SU-DHL-6 (cell line): ENCODE measurements at regions not wholly inside any gene's neighbourhood (a gene's known extent, or its start where the extent isn't known, plus 50 kb on each side); places are given as distances from the start of the nearest gene placed in this dataset.

Experiments
- H2AFZ ChIP-seq: fragments of 200-600 bp; sonication (generic); 2 replicates; pipeline ENCODE4 v1.6.1; 2014; ENCODE audit warnings: low read depth, mild to moderate bottlenecking, moderate library complexity, mixed read lengths, antibody characterized with exemption, low read length; ENCODE audit not compliant: severe bottlenecking
- H3F3A ChIP-seq: fragments of 200-600 bp; shearing (Covaris generic); 2 replicates; pipeline ENCODE4 v1.6.0; 2016; ENCODE audit warnings: antibody characterized with exemption, mild to moderate bottlenecking; ENCODE audit not compliant: insufficient read depth
- H3K27ac ChIP-seq: fragments of 200-600 bp; sonication (generic); 2 replicates; pipeline ENCODE4 v1.5.1; 2016; ENCODE audit warnings: low read depth, mild to moderate bottlenecking, low read length, moderate library complexity, mixed read lengths
- H3K27me3 ChIP-seq: fragments of 200-600 bp; sonication (generic), shearing (Covaris generic); 2 replicates; pipeline ENCODE4 v1.6.0; 2014; ENCODE audit warnings: mild to moderate bottlenecking, low read length
- H3K36me3 ChIP-seq: fragments of 200-600 bp; sonication (generic); 2 replicates; pipeline ENCODE4 v1.6.1; 2014; ENCODE audit warnings: mild to moderate bottlenecking, low read length, mixed read lengths
- H3K4me2 ChIP-seq: fragments of 300-600, 200-600 bp; shearing (Covaris generic), sonication (generic); 2 replicates; pipeline ENCODE4 v1.6.0; 2014; ENCODE audit warnings: low read length, low read depth, mild to moderate bottlenecking; ENCODE audit not compliant: poor library complexity, severe bottlenecking
- H3K4me3 ChIP-seq: fragments of 200-600 bp; sonication (generic); 2 replicates; pipeline ENCODE4 v1.5.1; 2014; ENCODE audit warnings: antibody characterized with exemption, low read length, mild to moderate bottlenecking, mixed read lengths; ENCODE audit not compliant: insufficient read depth, poor library complexity, severe bottlenecking
- H3K79me2 ChIP-seq: fragments of 200-600 bp; sonication (generic); 2 replicates; pipeline ENCODE4 v1.6.1; 2014; ENCODE audit warnings: mild to moderate bottlenecking, low read length, moderate library complexity; ENCODE audit not compliant: insufficient read depth
- H3K9ac ChIP-seq: fragments of 200-600 bp; sonication (generic); 2 replicates; pipeline ENCODE4 v1.7.0; 2014; ENCODE audit warnings: mild to moderate bottlenecking, low read length
- H3K9me2 ChIP-seq: fragments of 200-600 bp; sonication (generic); replicated peaks from 2 replicates; pipeline ENCODE4 v1.6.1; 2014; ENCODE audit warnings: low read length; ENCODE audit not compliant: insufficient read depth
- H3K9me3 ChIP-seq: fragments of 200-600 bp; sonication (generic); 2 replicates; pipeline ENCODE4 v1.6.1; 2014; ENCODE audit warnings: low read length, mixed read lengths; ENCODE audit not compliant: insufficient read depth
- H4K20me1 ChIP-seq: fragments of 200-600 bp; sonication (generic); 2 replicates; pipeline ENCODE4 v1.6.1; 2014; ENCODE audit warnings: low read depth, mild to moderate bottlenecking, antibody characterized with exemption, low read length, moderate library complexity, mixed read lengths
- CTCF ChIP-seq: fragments of 200-600 bp; sonication (generic); IDR thresholded peaks from one replicate; pipeline ENCODE4 v1.5.1; 2017; ENCODE audit warnings: antibody characterized with exemption, mild to moderate bottlenecking, low read length, moderate library complexity; ENCODE audit not compliant: insufficient read depth, poor library complexity, severe bottlenecking
- EZH2phosphoT487 ChIP-seq: fragments of 200-600 bp; sonication (generic), shearing (Covaris generic); conservative IDR thresholded peaks from 2 replicates; pipeline ENCODE4 v1.6.1; 2018; ENCODE audit warnings: mild to moderate bottlenecking, antibody characterized with exemption, low read length, moderate library complexity, mixed read lengths

- Histone ChIP-seq H2AFZ (no peak overlapping the region), H4K20me1 (no peaks in the 10 kb centered on the region), H3K36me3 (no peaks in the 10 kb centered on the region), H3K9me3 (no peaks in the 10 kb centered on the region), H3K79me2 (no peaks in the 10 kb centered on the region), H3F3A (no peaks in the 10 kb centered on the region), H3K9ac (no peak overlapping the region), H3K9me2 (no peaks in the 10 kb centered on the region), H3K27me3 (no peaks in the 10 kb centered on the region), H3K27ac (no peak overlapping the region), H3K4me2 (no peak overlapping the region), H3K4me3 (no peak overlapping the region)
- TF ChIP-seq CTCF (no peak), EZH2phosphoT487 (no peak)
These were observed 537.4 kb upstream of the LUZP2 start for GRCh38 chr11:23959462-23959861.

GRCh38 chr11:23961503-23962338 lies 535.1 kb upstream of the LUZP2 start:
- Histone ChIP-seq H3K4me2 (no peak overlapping the region), H3K36me3 (no peaks in the 10 kb centered on the region), H3K27ac (no peak overlapping the region), H4K20me1 (no peaks in the 10 kb centered on the region), H3K4me3 (no peak overlapping the region), H3F3A (no peaks in the 10 kb centered on the region), H3K9me2 (no peaks in the 10 kb centered on the region), H3K9me3 (no peaks in the 10 kb centered on the region), H2AFZ (no peak overlapping the region), H3K9ac (no peak overlapping the region), H3K79me2 (no peaks in the 10 kb centered on the region), H3K27me3 (no peaks in the 10 kb centered on the region)
- TF ChIP-seq EZH2phosphoT487 (no peak), CTCF (no peak)

- Histone ChIP-seq H3K36me3 (no peaks in the 10 kb centered on the region), H3K4me2 (no peak overlapping the region), H3K27ac (no peak overlapping the region), H3K9me3 (no peaks in the 10 kb centered on the region), H3F3A (no peaks in the 10 kb centered on the region), H4K20me1 (no peaks in the 10 kb centered on the region), H3K9me2 (no peaks in the 10 kb centered on the region), H2AFZ (no peak overlapping the region), H3K79me2 (no peaks in the 10 kb centered on the region), H3K27me3 (no peaks in the 10 kb centered on the region), H3K4me3 (no peak overlapping the region), H3K9ac (no peak overlapping the region)
- no peak for TF ChIP-seq EZH2phosphoT487
- no peak for TF ChIP-seq CTCF
These were observed 523.6 kb upstream of the LUZP2 start for GRCh38 chr11:23973244-23973643.
